Common myeloid progenitor, CD34-positive (primary cell): ENCODE measurements at regions not wholly inside any gene's neighbourhood (a gene's known extent, or its start where the extent isn't known, plus 50 kb on each side); places are given as distances from the start of the nearest gene placed in this dataset.

Experiments used
- CTCF ChIA-PET: fragments of 350-600 bp; sonication (Branson Sonifier 250); formaldehyde crosslinking; loops from one replicate; lab custom pipeline; 2021; ENCODE audit warnings: antibody characterized with exemption; lab: Charles Lee
- POLR2A ChIA-PET: fragments of 350-600 bp; sonication (Branson Sonifier 250); formaldehyde crosslinking; loops from one replicate; lab custom pipeline; 2021; ENCODE audit warnings: antibody characterized with exemption; lab: Charles Lee
- DNase-seq, 3 donors: peaks; one replicate each; pipeline versions ENCODE4 v3.0.0 to v3.0.0-alpha.2; 2013
- H3K27ac ChIP-seq, 2 experiments: 1 replicate in 1 of 2; 2 replicates in 1 of 2; pipeline ENCODE4 v1.7.0; 2013; ENCODE audit warnings: inconsistent platforms in 2 of 2, low read length in 2 of 2, mild to moderate bottlenecking in 2 of 2, low read depth in 1 of 2, moderate library complexity in 1 of 2; ENCODE audit not compliant: severe bottlenecking in 2 of 2, insufficient read depth in 1 of 2, poor library complexity in 1 of 2
- H3K27me3 ChIP-seq, 5 experiments: replicated peaks in 2 of 5; 1 replicate in 3 of 5; 2 replicates in 2 of 5; pipeline versions ENCODE4 v1.6.1 to v1.7.0; 2013; ENCODE audit warnings: low read length in 4 of 5, mild to moderate bottlenecking in 2 of 5, moderate library complexity in 2 of 5, inconsistent platforms in 1 of 5; ENCODE audit not compliant: insufficient read depth in 5 of 5, control insufficient read depth in 4 of 5
- H3K36me3 ChIP-seq, 4 experiments: 1 replicate in 2 of 4; 2 replicates in 2 of 4; pipeline versions ENCODE4 v1.6.1 to v1.7.0; 2013; ENCODE audit warnings: low read length in 3 of 4, control low read depth in 1 of 4, mild to moderate bottlenecking in 1 of 4; ENCODE audit not compliant: control insufficient read depth in 4 of 4, insufficient read depth in 4 of 4
- H3K4me1 ChIP-seq, 4 experiments: 1 replicate in 3 of 4; 2 replicates in 1 of 4; pipeline versions ENCODE4 v1.6.1 to v1.7.1; 2013; ENCODE audit warnings: low read length in 3 of 4, mild to moderate bottlenecking in 3 of 4, control low read depth in 1 of 4, inconsistent platforms in 1 of 4, moderate library complexity in 1 of 4; ENCODE audit not compliant: control insufficient read depth in 4 of 4, insufficient read depth in 4 of 4; ENCODE audit errors: control extremely low read depth in 1 of 4
- H3K4me3 ChIP-seq, 7 experiments: 1 replicate in 4 of 7; 2 replicates in 3 of 7; pipeline versions ENCODE4 v1.5.1 to v1.7.0; 2013; ENCODE audit warnings: mild to moderate bottlenecking in 7 of 7, low read length in 6 of 7, moderate library complexity in 6 of 7, inconsistent platforms in 2 of 7, low read depth in 2 of 7, control low read depth in 1 of 7; ENCODE audit not compliant: insufficient read depth in 4 of 7, control insufficient read depth in 1 of 7; ENCODE audit errors: extremely low read depth in 1 of 7
- H3K9me3 ChIP-seq, 5 experiments: 1 replicate in 4 of 5; 2 replicates in 1 of 5; pipeline versions ENCODE4 v1.6.1 to v1.7.1; 2013; ENCODE audit warnings: low read length in 4 of 5, mild to moderate bottlenecking in 2 of 5, inconsistent platforms in 1 of 5, low read depth in 1 of 5, moderate library complexity in 1 of 5; ENCODE audit not compliant: control insufficient read depth in 4 of 5, insufficient read depth in 2 of 5; ENCODE audit errors: control extremely low read depth in 1 of 5
- WGBS: methylation state at CpG from one replicate; pipeline ENCODE4 v1.1.5; 2013; ENCODE audit not compliant: insufficient coverage; 5-methylcytosine and 5-hydroxymethylcytosine counted together

DNA sequence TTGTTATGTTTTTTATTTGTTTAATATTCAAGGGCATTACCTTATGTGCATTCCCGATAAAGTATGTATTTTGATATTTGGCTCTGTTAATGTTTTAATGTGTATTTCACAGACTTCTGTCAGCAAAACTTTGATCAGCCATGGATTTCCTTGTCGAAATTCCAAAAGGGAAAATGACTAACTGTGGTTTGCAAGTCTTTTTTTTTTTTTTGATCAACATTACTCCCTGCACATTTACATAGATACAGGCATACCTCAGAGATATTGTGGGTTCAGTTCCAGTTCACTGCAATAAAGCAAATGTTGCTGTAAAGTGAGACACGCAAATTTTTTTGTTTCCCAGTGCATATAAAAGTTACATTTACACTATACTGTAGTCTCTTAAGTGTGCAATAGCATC is 351.9 kb downstream of the CXCL12 start:
- H3K36me3 ChIP-seq, result no peaks in the 10 kb centered on the region
- peaks cover 0 to 2% (median 0%) of the 10 kb centered on the region in 4 experiments for H3K4me1 ChIP-seq
- CTCF ChIA-PET, result no interaction called here
- no peak for DNase-seq
- POLR2A ChIA-PET, result no interaction called here
- peaks cover 0 to 8% (median 0%) of the 10 kb centered on the region in 5 experiments for H3K27me3 ChIP-seq
- H3K27ac ChIP-seq, result no peak overlapping the region
- H3K9me3 ChIP-seq, result no peaks in the 10 kb centered on the region
- no peak overlapping the region for H3K4me3 ChIP-seq
- WGBS, result no CpG with 5 or more reads among the region's 3 CpGs

GRCh38 chr10:44032216-44032615 is 352.7 kb downstream of the CXCL12 start:
- Histone ChIP-seq H3K4me3 (no peak overlapping the region), H3K27ac (no peak overlapping the region), H3K9me3 (no peaks in the 10 kb centered on the region), H3K36me3 (no peaks in the 10 kb centered on the region), H3K4me1 (peaks cover 0 to 2% (median 0%) of the 10 kb centered on the region in 4 experiments), H3K27me3 (peaks cover 0 to 8% (median 0%) of the 10 kb centered on the region in 5 experiments)
- no peak for DNase-seq
- ChIA-PET POLR2A (no interaction called here), CTCF (no interaction called here)
- WGBS, result no CpG with 5 or more reads among the region's 1 CpG

GRCh38 chr10:44030738-44031137 is 354.2 kb downstream of the CXCL12 start:
- DNase-seq, result no peak
- Histone ChIP-seq H3K27ac (no peak overlapping the region), H3K27me3 (peaks cover 0 to 7% (median 0%) of the 10 kb centered on the region in 5 experiments), H3K4me3 (no peak overlapping the region), H3K36me3 (no peaks in the 10 kb centered on the region), H3K4me1 (peaks cover 0 to 2% (median 0%) of the 10 kb centered on the region in 4 experiments), H3K9me3 (no peaks in the 10 kb centered on the region)
- CTCF ChIA-PET, result interaction anchor here (0.6 to 4.1 kb wide), 9 partner anchors 9 to 361 kb away, joined by 3 to 26 read pairs (median 4); no protein-coding TSS in a partner anchor
- POLR2A ChIA-PET, result no interaction called here
- WGBS, result 100% methylated on average over 1 of the region's 2 CpGs

- ChIA-PET CTCF (interaction anchor here (0.6 to 4.1 kb wide), 11 partner anchors 10 to 360 kb away, joined by 3 to 26 read pairs (median 4); no protein-coding TSS in a partner anchor), POLR2A (no interaction called here)
- H3K9me3 ChIP-seq, result no peaks in the 10 kb centered on the region
- no peak overlapping the region for H3K4me3 ChIP-seq
- WGBS, result 9% methylated on average over 4 of the region's 4 CpGs
- H3K27me3 ChIP-seq, result peaks cover 0 to 5% (median 0%) of the 10 kb centered on the region in 5 experiments
- no peaks in the 10 kb centered on the region for H3K36me3 ChIP-seq
- peaks cover 0 to 2% (median 0%) of the 10 kb centered on the region in 4 experiments for H3K4me1 ChIP-seq
- no peak overlapping the region for H3K27ac ChIP-seq
- peak; percentile 49 to 79 (median 77) for DNase-seq
These were observed 354.8 kb downstream of the CXCL12 start for GRCh38 chr10:44030132-44030531.

DNA sequence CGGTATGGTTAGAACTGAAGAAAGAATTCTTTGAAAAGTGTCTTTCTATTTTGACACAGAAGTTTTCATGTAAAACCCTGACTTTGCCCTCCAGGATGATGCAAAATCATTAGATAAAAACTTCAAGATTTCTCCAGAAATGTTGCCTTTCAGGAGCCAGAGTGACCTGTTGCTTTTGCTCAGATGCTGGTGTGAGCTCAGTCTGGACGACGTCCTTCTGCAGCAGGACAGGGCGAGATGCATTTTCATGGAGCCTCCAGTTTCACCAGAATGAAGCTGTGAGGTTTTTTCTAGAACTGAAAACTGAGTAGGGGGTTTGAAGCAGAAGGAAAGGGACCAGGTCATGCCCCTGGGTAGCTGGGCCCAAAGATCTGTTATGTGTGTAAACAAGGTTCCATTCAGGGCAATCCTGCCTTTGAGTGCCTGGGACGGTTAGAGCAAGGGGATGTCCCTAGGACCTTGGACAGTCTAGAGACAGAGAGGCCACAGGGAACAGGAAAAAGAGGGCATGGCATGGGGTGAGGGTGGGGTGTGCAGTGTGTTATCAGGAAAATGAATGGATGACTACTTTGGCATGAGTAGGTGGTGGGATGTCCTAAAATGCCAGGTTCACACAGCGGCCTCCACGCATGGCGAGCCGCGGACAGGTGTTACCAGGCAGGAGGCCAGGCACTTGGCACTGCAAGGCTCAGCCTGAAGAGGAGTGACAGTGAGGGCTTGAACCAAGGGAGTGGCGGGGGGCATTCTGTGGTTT is 356.3 kb downstream of the CXCL12 start:
- Histone ChIP-seq H3K9me3 (peaks cover 0 to 6% (median 2%) of the 10 kb centered on the region in 5 experiments), H3K36me3 (no peaks in the 10 kb centered on the region), H3K27ac (no peak overlapping the region), H3K27me3 (peaks cover 0 to 8% (median 2%) of the 10 kb centered on the region in 5 experiments), H3K4me1 (peaks cover 0 to 2% (median 0%) of the 10 kb centered on the region in 4 experiments), H3K4me3 (no peak overlapping the region)
- 96% methylated on average over 9 of the region's 11 CpGs for WGBS
- POLR2A ChIA-PET, result no interaction called here
- DNase-seq, result no peak
- CTCF ChIA-PET, result interaction anchor here (1.9 to 4.1 kb wide), 2 partner anchors 339 to 345 kb away, joined by 5 to 26 read pairs; no protein-coding TSS in a partner anchor

DNA sequence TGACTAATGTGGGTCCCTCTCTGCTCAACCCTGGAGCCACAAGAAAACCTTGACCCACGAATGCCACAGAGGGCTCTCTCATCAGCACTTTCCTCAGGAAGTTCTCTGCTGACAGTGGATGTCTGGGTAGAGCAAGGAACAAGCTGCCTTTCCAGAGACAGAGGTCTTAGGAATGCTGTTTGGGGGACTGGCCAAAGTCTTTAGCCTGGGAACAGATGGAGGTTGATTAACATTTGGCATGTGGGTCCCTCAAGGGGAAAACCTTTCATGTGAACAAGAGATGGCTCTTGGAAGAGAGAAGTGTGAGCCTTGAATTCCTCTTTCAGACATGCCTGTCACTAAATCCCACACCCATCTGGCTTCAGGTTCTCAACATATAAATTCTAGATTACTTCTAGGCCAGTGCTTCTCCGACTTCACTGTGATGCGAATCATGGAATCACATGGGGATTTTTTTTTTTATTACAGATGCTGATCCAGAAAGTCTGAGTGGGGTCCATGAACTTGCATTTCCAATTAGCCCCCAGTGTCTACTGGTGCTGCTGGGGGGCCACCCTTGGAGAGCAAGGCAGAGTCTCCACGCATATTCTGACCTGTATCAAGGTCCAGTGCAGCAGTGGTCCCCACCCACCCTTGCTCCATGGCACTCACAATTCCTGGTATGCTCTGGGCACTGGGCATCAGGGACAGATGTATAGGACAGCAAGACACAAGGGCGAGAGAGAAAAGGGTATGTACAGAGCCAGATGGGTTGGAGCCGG is 360.4 kb downstream of the CXCL12 start:
- 95% methylated on average over 6 of the region's 6 CpGs for WGBS

More for the DNA sequence above, 360.4 kb downstream of the CXCL12 start:
- Histone ChIP-seq H3K27ac (no peak overlapping the region), H3K4me3 (no peak overlapping the region), H3K4me1 (no peaks in the 10 kb centered on the region), H3K36me3 (no peaks in the 10 kb centered on the region), H3K9me3 (peaks cover 0 to 6% (median 3%) of the 10 kb centered on the region in 5 experiments), H3K27me3 (peaks cover 0 to 6% (median 0%) of the 10 kb centered on the region in 5 experiments)
- CTCF ChIA-PET, result interaction anchor here (0.7 kb wide), 1 partner anchor 352 kb away, joined by 3 read pairs; no protein-coding TSS in a partner anchor
- no peak for DNase-seq
- POLR2A ChIA-PET, result no interaction called here
